ENCODE measurements at regions not wholly inside any gene's neighbourhood (a gene's known extent, or its start where the extent isn't known, plus 50 kb on each side); places are given as distances from the start of the nearest gene placed in this dataset.
"Not testable (repeated sequence)": the region's sequence is repeated elsewhere in the genome, so short reads cannot be mapped to it uniquely, and the experiment has no call there.

GRCh38 chr3:26422415-26422814, 200.2 kb upstream of the LRRC3B start:
- no peak for DNase-seq

- no peak for DNase-seq
Measured at GRCh38 chr3:26425076-26425475, 197.5 kb upstream of the LRRC3B start.

GRCh38 chr3:26428992-26429391, 193.6 kb upstream of the LRRC3B start:
- no peak for DNase-seq

- DNase-seq, result no peak
Measured at GRCh38 chr3:26437678-26438077, 184.9 kb upstream of the LRRC3B start.

- no peak for DNase-seq
Measured at GRCh38 chr3:26438325-26438940, 184.1 kb upstream of the LRRC3B start.

- no peak for DNase-seq
Measured at GRCh38 chr3:26438981-26439884, 183.3 kb upstream of the LRRC3B start.

- DNase-seq, result no peak
Measured at GRCh38 chr3:26449996-26450395, 172.6 kb upstream of the LRRC3B start.

- no peak for DNase-seq
Measured at GRCh38 chr3:26452363-26452762, 170.2 kb upstream of the LRRC3B start.

GRCh38 chr3:26460985-26461384, 161.6 kb upstream of the LRRC3B start:
- no peak for DNase-seq

- no peak for DNase-seq
Measured at GRCh38 chr3:26472345-26472744, 150.2 kb upstream of the LRRC3B start.

GRCh38 chr3:26474706-26475105, 147.9 kb upstream of the LRRC3B start:
- DNase-seq, result no peak

GRCh38 chr3:26480377-26480776, 142.2 kb upstream of the LRRC3B start:
- no peak for DNase-seq

GRCh38 chr3:26484140-26484539, 138.4 kb upstream of the LRRC3B start:
- DNase-seq, result no peak

- no peak for DNase-seq
Measured at GRCh38 chr3:26498271-26498670, 124.3 kb upstream of the LRRC3B start.

GRCh38 chr3:26505399-26505798, 117.2 kb upstream of the LRRC3B start:
- no peak for DNase-seq

- not testable (repeated sequence) for DNase-seq
Measured at GRCh38 chr3:26514445-26515029, 108.0 kb upstream of the LRRC3B start.

GRCh38 chr3:26515351-26515750, 107.2 kb upstream of the LRRC3B start:
- no peak for DNase-seq

- DNase-seq, result no peak
Measured at GRCh38 chr3:26521261-26521660, 101.3 kb upstream of the LRRC3B start.

GRCh38 chr3:26522919-26523318, 99.7 kb upstream of the LRRC3B start:
- DNase-seq, result no peak

GRCh38 chr3:26525013-26525412, 97.6 kb upstream of the LRRC3B start:
- no peak for DNase-seq

GRCh38 chr3:26535151-26535550, 87.4 kb upstream of the LRRC3B start:
- no peak for DNase-seq

GRCh38 chr3:26536955-26537354, 85.6 kb upstream of the LRRC3B start:
- DNase-seq, result no peak

- DNase-seq, result no peak
Measured at GRCh38 chr3:26550413-26550812, 72.2 kb upstream of the LRRC3B start.

GRCh38 chr3:26556637-26557036, 65.9 kb upstream of the LRRC3B start:
- DNase-seq, result no peak
